Lower leg skin (tissue), 3 donors: ENCODE measurements at regions not wholly inside any gene's neighbourhood (a gene's known extent, or its start where the extent isn't known, plus 50 kb on each side); places are given as distances from the start of the nearest gene placed in this dataset.

Source experiments
- POLR2A ChIP-seq, 2 donors: fragments of 450-650 bp; IDR thresholded peaks; one replicate each; pipeline ENCODE4 v1.6.1; 2016 to 2017; ENCODE audit warnings: antibody characterized with exemption in 2 of 2, mild to moderate bottlenecking in 1 of 2, moderate library complexity in 1 of 2
- TF ChIP-seq, protein P1 (sequence below), 3 donors: fragments of 450-650 bp; IDR thresholded peaks; one replicate each; pipeline ENCODE4 v1.5.1; 2016; ENCODE audit warnings: antibody characterized with exemption in 3 of 3, mild to moderate bottlenecking in 3 of 3, moderate library complexity in 2 of 3

DNA sequence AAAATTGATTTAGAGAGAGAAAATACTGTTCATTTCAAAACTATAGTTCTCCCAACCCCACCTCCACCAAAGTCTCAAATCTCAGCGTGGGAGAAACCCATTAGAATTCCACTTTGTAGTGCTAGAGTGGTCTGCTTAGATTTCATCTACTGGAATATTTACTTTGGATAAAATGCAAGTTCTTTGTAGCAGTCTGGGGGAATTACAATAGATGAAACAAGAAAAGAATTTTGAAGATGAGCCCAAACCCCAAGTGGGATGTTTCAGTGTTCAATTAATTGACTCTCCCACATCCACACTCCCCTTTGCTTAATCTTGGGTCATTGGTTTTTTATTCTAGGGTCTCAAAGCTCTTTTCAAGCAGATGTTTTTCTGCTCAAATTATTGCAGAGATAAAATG, 97.8 kb downstream of the RPL22L1 start:
- TF ChIP-seq, protein P1, sequence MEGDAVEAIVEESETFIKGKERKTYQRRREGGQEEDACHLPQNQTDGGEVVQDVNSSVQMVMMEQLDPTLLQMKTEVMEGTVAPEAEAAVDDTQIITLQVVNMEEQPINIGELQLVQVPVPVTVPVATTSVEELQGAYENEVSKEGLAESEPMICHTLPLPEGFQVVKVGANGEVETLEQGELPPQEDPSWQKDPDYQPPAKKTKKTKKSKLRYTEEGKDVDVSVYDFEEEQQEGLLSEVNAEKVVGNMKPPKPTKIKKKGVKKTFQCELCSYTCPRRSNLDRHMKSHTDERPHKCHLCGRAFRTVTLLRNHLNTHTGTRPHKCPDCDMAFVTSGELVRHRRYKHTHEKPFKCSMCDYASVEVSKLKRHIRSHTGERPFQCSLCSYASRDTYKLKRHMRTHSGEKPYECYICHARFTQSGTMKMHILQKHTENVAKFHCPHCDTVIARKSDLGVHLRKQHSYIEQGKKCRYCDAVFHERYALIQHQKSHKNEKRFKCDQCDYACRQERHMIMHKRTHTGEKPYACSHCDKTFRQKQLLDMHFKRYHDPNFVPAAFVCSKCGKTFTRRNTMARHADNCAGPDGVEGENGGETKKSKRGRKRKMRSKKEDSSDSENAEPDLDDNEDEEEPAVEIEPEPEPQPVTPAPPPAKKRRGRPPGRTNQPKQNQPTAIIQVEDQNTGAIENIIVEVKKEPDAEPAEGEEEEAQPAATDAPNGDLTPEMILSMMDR (IDR thresholded peaks at IDR 0.05), result no peak
- TF ChIP-seq POLR2A (IDR thresholded peaks at IDR 0.05), result no peak
